Right ventricle myocardium inferior (tissue), 1 donor: ENCODE measurements at regions not wholly inside any gene's neighbourhood (a gene's known extent, or its start where the extent isn't known, plus 50 kb on each side); places are given as distances from the start of the nearest gene placed in this dataset.

Experiments
- ATAC-seq: fragments of 200-7000 bp; cut with Tn5 transposase; one replicate; pipeline ENCODE4 v1.9.1; 2020; ENCODE audit warnings: mild to moderate bottlenecking, moderate library complexity
- DNase-seq: peaks from one replicate; pipeline ENCODE4 v3.0.0; 2021; ENCODE audit errors: missing footprints
- intact Hi-C: fragments of 100-400 bp; cut with DNase I; formaldehyde crosslinking; loops from one replicate; pipeline ENCODE4 v1.11.0; 2022
- donor health status: DM: no; HTN: yes; CAD: no; lungs with severe emphysema.

- intact Hi-C loops = loop anchor here (10.0 kb wide), 1 partner anchor 255 kb away; no protein-coding TSS in a partner anchor
- DNase-seq = no peak
- no peak for ATAC-seq
Measured at GRCh38 chr2:2519381-2519780, 188.3 kb upstream of the MYT1L start.

GRCh38 chr2:2517399-2517798, 186.3 kb upstream of the MYT1L start:
- no peak for DNase-seq
- ATAC-seq = no peak
- intact Hi-C loops = loop anchor here (10.0 kb wide), 1 partner anchor 257 kb away; no protein-coding TSS in a partner anchor

DNA sequence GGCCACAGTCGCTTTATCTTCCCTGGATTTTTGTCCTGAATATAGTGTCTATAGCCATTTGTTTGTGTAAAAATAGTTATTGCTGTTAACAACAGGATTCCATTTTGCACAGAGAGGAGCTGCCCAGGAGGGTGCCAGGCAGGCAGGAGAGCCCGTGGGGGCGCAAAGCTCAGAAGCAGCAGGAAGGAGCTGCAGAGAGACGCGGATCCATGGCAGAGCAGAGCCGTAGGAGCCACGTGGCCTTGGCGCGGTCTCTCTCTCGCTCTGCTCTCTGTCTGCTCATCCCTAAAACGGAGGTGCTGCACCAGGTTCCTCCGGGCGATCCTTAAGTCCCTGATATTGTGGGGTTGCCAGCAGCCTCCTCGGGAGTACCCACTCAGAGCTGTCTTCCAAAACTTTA, 185.3 kb upstream of the MYT1L start:
- intact Hi-C loops = loop anchor here (10.0 kb wide), 1 partner anchor 258 kb away; no protein-coding TSS in a partner anchor
- no peak for ATAC-seq
- no peak for DNase-seq

DNA sequence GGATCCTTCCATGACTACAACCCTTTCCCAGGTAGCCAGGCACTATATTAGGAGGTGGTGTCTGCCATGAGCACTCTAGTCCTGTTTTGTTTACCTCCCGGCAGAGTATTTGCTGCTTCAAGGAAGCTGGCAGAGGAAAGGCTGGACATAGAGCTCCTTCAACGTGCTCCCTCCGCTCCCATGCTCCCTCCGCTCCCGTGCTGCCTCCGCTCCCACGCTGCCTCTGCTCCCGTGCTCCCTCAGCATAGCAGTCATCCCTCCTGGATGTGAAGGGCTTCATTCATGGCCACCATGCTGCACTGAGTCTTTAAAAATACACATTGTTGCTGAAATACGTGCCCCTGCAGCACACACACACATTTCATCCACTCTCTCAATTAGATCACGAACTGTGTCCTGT, 181.9 kb upstream of the MYT1L start:
- DNase-seq (no peak), ATAC-seq (no peak)
- intact Hi-C loops = loop anchor here (10.0 kb wide), 1 partner anchor 262 kb away; no protein-coding TSS in a partner anchor

DNA sequence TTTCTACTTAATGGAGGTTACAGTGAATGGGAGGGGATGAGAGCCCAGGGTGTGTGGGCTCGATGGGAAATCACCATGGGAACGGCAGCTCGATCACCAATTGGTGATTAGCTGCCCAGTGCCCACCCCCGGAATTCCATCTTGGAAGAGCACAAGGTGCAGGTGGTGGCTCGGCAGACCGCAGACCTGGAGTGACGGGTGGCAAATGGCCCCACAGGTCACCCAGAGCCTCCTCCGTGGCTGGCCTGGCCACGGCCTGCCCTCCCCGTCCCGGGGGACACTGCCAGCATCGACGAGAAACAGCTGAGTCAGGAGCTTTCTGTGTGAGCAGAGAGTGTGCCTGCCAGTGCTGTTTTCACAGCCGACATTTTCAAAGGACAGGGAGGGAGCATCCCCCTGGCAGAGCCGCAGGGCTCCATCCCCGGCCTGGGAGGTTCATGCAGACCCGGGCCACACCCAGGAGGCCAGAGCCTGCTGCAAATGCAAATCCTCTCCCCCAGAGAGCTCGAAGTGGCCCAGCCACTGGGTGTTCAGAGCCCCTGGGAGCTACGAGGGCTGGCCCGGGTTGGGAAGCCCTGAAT, 176.4 kb upstream of the MYT1L start:
- DNase-seq = no peak
- ATAC-seq = no peak
- intact Hi-C loops = no loop called here

DNA sequence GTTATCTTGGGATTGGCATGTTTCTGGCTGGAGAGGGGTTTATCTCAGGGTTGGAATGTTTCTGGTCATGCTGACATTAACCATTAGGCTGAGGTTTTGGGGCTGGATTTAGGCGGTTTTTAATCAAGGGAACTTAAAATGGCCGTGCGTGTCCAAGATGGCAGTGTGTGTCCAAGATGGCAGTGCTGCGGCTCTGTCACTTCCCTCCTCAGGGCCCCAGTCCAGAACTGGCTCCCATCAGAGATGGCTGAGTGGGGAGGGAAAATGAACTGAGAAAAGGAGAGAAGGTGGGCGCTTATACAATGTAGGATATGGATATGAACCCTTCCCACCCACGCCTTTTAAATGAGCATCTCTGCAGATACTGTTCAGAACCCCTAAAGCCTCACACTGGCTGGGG, 175.5 kb upstream of the MYT1L start:
- ATAC-seq (no peak), DNase-seq (no peak)
- intact Hi-C loops = no loop called here

- DNase-seq (no peak), ATAC-seq (no peak)
- intact Hi-C loops = no loop called here
Measured at GRCh38 chr2:2505604-2506003, 174.5 kb upstream of the MYT1L start.

DNA sequence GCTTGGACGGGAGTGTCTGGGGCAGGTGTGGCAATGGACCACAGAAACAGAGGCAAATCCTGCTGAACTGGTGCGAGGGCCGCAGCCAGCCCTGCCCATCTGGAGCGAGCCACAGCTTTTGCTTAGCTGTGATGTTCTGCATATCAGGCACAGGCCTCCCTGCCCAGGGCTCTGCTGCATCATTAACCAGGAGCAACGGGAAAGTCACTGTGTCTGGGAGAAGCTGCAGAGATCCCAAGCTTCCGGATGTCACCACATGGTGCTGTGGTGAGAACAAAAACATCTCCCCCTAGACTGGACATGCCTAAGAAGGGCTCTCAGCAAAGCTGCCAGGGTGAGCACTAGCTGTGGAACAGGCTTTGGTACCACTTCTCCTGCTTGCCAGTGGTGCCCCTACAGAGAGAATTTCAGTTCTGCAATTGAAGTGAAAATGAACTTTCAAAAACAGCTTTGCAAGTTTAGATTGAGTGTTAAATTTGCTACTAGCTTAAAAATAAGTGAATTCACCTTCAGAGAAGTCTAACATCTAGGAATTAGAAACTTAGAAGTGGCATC, 172.9 kb upstream of the MYT1L start:
- intact Hi-C loops = no loop called here
- ATAC-seq = no peak

DNA sequence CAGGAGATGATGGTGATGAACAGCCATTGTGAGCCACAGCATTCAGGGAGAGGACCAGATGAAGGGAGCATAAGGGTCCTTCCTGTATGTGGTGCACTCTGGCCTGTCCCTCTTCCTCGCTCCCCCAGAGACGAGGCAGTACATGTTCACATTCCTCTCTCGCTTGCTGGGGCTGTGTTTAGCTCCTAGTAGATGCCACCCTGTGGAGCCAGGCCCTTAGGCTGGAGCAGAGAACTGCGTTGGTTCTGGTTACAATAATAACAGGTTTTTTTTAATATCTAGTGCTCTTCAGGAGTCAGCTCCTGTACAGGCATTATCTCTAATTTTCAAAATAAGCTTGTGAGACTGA, 171.1 kb upstream of the MYT1L start:
- DNase-seq (no peak), ATAC-seq (no peak)
- intact Hi-C loops = no loop called here

More for the DNA sequence above, 172.9 kb upstream of the MYT1L start:
- DNase-seq = no peak

DNA sequence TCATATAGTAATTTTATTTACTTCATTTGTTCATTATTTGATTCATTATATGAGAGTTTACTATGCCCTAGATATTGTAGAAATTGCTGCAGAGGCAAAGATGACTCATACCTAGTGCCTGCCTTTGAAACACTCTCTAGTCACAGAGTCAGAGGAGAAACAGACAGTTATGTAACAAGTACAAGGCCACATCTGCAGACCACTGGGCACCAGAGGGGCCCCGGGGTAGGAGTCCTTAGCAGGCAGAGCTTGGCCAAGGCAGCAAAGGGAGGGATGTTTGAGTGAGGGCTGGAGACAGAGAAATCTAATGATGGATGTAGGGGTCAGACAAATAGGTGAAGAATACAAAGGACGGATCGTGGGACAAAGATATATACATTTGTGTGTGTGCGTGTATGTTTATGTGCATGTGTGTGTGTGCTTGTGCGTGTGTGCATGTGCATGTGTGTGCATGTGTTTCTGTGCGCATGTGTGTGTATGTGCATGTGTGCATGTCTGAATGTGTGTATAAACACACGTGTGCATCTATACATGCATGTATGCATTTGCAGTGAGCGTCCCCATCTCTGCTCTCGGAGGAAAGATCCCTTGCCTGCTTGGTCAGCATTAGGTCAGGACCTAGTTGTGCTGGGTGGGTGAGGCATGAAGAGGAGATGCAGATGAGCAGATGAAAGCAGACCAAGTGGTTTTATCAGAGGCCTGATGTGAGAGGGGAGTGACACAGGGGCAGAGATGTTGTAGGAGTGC, 170.6 kb upstream of the MYT1L start:
- DNase-seq (no peak), ATAC-seq (no peak)
- intact Hi-C loops = no loop called here

DNA sequence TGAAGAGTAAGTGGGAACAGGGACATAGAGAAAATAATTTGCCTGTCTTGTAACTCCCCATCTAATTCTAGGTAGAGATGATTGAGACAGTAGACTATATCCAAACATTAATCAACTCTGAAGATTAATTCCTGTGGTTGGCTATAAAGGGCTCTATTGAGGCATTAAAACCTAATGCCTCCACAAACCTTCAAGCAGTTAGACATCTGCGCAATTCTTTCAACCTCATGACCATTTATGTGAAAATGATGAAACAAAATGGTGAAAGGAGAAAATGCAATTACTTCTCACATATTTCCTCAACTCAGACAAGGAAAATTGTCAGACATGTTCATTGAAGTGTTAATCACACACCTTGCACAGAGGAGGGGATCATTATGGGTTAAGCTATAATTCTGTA, 164.5 kb upstream of the MYT1L start:
- ATAC-seq = no peak
- intact Hi-C loops = no loop called here
- no peak for DNase-seq

DNA sequence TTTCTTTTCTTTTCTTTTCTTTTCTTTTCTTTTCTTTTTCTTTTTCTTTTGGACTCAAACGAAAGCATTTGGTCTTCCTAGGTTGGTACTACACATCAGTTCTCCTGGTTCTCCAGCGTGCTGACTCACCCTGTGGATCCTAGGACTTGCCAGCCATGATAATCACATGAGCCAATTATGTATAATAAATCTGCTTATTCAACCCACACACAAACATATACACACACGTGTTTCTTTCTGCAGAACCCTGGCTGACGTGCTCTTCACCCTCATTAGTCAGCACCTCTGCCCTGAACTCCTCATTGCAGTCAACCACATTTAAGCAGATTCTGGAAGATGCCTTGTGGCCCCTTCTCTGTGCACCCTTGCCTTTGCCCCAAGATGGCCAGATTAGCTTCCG, 162.4 kb upstream of the MYT1L start:
- no peak for DNase-seq
- ATAC-seq = no peak
- intact Hi-C loops = no loop called here

GRCh38 chr2:2492800-2493199, 161.7 kb upstream of the MYT1L start:
- intact Hi-C loops = no loop called here
- ATAC-seq = no peak
- no peak for DNase-seq

DNA sequence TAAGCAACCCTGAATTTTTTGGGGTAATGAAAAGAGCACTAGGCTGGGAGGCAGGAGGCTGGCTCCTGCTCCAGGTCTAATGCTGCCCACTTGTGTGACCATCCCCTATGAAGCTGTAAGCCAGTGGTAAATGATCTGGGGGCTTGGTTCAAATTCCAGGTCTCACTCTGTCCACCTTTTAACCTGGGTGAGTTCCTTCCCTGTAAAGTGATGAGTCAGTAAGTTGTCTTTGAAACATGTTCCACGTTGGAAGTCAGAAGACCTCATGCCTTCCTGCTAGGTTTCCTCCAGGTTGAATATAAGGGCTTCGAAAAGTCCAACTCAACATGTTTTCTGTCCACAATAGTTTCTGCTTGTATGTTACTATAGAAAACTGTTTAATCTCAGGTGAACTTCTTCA, 160.9 kb upstream of the MYT1L start:
- no peak for ATAC-seq
- no peak for DNase-seq
- intact Hi-C loops = no loop called here

GRCh38 chr2:2484301-2484700, 153.2 kb upstream of the MYT1L start:
- ATAC-seq (no peak), DNase-seq (no peak)
- intact Hi-C loops = no loop called here

DNA sequence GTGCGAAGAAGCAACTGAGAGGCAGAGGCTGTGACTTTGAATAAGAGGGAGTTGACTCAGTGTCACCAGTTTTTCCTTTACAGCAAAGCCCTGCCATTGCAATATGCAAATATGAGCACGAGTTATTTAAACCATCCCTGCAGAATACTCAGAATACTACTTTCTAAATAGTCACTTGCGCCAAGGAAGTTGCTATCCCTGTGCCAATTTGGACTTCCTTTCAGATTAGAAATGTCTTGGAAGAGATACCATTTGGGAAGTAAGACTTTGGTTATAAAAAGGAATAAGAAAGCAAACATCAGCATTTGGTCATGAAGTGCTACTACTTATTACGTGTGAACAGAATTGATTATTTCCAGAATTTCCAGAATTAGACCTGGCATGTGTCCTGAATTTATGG, 151.8 kb upstream of the MYT1L start:
- intact Hi-C loops = no loop called here
- no peak for ATAC-seq
- no peak for DNase-seq

GRCh38 chr2:2472881-2473280, 141.8 kb upstream of the MYT1L start:
- ATAC-seq (no peak), DNase-seq (no peak)
- intact Hi-C loops = no loop called here

DNA sequence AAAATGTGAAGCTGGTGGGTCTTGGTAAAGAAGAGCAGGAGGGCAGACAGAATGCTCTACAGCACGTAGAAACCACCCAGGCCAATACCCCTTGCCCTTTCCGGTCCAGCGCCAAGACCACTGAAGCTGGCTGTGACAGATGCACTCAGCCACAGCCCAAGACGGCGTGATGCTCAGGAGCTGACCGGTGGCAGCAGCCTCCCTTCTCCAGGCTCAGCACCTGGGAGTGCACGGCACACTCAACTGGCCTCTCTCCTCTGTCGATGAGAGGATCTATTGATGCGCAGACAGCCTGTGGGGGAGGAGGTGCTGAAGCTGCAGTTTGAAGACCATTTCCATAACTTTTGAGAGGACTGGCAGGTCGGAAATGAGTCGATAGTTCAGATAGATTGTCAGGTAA, 141.0 kb upstream of the MYT1L start:
- intact Hi-C loops = no loop called here
- ATAC-seq = no peak
- DNase-seq = no peak

DNA sequence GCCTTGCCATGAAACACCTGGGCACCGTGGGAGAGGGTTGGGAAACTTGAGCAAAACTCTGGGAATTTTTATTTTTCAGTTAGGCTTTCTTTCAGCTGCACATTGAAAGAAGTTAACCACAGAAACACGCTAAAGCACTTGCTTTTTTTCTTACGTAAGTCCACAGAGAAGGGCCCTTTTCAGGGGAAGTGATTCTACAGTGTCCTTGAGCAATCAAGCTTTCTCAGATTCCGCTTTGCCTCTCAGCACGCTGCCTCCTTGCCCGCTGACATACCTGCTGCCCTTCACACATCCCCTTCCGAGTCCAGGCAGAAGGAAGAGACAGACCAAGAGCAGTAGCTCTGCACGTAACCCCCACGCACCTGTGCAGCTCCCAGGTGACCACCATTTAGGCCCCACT, 135.5 kb upstream of the MYT1L start:
- DNase-seq = no peak
- no peak for ATAC-seq
- intact Hi-C loops = no loop called here

DNA sequence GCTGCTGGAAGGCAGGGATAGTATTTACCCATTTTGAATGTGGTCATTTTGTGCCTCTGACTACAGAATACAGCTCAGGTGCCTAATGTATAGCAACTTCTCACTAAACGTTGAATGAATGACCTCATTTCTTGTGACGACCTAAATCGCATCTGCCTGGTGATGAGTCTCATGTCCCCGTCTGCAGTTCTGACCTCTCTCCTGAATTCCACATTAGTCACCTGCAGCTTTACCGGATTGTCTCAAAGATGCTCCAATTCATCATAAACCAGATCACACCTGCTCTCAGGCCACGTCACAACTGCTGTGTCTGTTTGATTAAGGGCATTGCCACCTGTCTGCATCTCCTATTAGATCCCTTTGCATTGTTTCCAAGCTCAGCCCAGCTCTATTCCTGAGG, 133.6 kb upstream of the MYT1L start:
- intact Hi-C loops = no loop called here
- ATAC-seq = peak; percentile 10
- DNase-seq = no peak

GRCh38 chr2:2464094-2464493, 133.0 kb upstream of the MYT1L start:
- intact Hi-C loops = no loop called here
- DNase-seq (no peak), ATAC-seq (peak; percentile 75)
